Immature natural killer cell (primary cell): ENCODE measurements at regions not wholly inside any gene's neighbourhood (a gene's known extent, or its start where the extent isn't known, plus 50 kb on each side); places are given as distances from the start of the nearest gene placed in this dataset.

Experiments used
- DNase-seq, 3 donors: peaks; one replicate each; pipeline ENCODE4 v3.0.0; 2022; ENCODE audit warnings: mixed read lengths in 1 of 3
- H3K27ac Mint-ChIP-seq, 6 donors: one replicate each; pipeline ENCODE4 v1.8.0; 2020; ENCODE audit warnings: mixed read lengths in 6 of 6, mild to moderate bottlenecking in 5 of 6, inconsistent platforms in 4 of 6, moderate library complexity in 3 of 6
- H3K27me3 Mint-ChIP-seq, 3 donors: one replicate each; pipeline ENCODE4 v1.8.0; 2020 to 2021; ENCODE audit warnings: low read depth in 3 of 3, mild to moderate bottlenecking in 3 of 3, mixed read lengths in 3 of 3, moderate library complexity in 3 of 3, inconsistent platforms in 1 of 3
- H3K36me3 Mint-ChIP-seq, 3 donors: one replicate each; pipeline ENCODE4 v1.8.0; 2020; ENCODE audit warnings: mixed read lengths in 3 of 3, inconsistent platforms in 2 of 3, mild to moderate bottlenecking in 2 of 3
- H3K4me1 Mint-ChIP-seq, 2 donors: one replicate each; pipeline ENCODE4 v1.8.0; 2020; ENCODE audit warnings: inconsistent platforms in 2 of 2, mild to moderate bottlenecking in 2 of 2, mixed read lengths in 2 of 2, moderate library complexity in 1 of 2
- H3K4me3 Mint-ChIP-seq, 5 donors: one replicate each; pipeline ENCODE4 v1.8.0; 2020; ENCODE audit warnings: mild to moderate bottlenecking in 5 of 5, mixed read lengths in 5 of 5, inconsistent platforms in 3 of 5, moderate library complexity in 3 of 5
- H3K9me3 Mint-ChIP-seq, 6 donors: one replicate each; pipeline ENCODE4 v1.8.0; 2020; ENCODE audit warnings: mild to moderate bottlenecking in 6 of 6, mixed read lengths in 6 of 6, inconsistent platforms in 4 of 6, moderate library complexity in 3 of 6

DNA sequence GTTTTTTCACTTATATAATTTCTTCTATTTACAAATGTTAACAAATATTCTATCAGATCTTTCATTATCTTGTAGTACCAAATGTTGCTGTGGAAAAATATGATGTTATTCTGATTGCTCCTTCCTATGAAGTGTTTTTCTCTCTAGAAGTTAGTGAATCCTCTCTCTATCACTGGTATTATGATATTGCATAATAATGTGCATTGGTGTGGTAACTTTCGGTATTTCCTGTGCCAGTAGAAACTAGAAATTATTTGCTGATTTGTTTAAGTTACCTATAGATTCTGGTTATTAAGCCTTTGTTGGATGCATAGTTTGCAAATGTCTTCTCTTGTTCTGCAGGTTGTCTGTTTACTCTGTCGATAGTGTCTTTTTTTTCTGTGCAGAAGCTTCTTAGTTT, 342.5 kb downstream of the CENPW start:
- Mint-ChIP-seq H3K27me3 (no peaks in the 10 kb centered on the region), H3K27ac (no peak overlapping the region), H3K4me3 (no peak overlapping the region), H3K36me3 (no peaks in the 10 kb centered on the region), H3K4me1 (no peaks in the 10 kb centered on the region), H3K9me3 (peaks cover 0 to 52% (median 12%) of the 10 kb centered on the region in 6 donors)
- DNase-seq = no peak

DNA sequence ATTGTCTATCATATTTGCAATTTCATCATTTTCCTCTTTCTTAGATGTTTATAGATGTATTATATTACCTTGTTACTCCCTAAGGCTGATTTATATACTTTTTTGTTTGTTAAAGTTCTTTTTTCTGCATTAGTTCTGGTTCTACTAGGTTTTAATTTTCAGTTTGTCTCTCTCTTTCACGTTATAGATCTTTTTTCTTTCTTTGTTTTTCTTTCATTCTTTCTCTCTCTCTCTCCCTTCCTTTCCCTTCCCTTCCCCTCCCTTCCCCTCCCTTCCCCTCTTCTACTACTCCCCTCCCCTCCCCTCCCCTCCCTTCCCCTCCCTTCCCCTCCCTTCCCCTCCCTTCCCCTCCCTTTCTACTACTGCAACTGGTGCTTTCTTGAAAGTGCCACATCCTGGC, 345.3 kb downstream of the CENPW start:
- peaks cover 0 to 2% (median 0%) of the 10 kb centered on the region in 3 donors for H3K27me3 Mint-ChIP-seq
- H3K4me3 Mint-ChIP-seq = no peak overlapping the region
- H3K36me3 Mint-ChIP-seq = no peaks in the 10 kb centered on the region
- no peak for DNase-seq
- H3K4me1 Mint-ChIP-seq = no peaks in the 10 kb centered on the region
- H3K9me3 Mint-ChIP-seq = peaks cover 2 to 64% (median 17%) of the 10 kb centered on the region in 6 donors
- no peak overlapping the region for H3K27ac Mint-ChIP-seq

DNA sequence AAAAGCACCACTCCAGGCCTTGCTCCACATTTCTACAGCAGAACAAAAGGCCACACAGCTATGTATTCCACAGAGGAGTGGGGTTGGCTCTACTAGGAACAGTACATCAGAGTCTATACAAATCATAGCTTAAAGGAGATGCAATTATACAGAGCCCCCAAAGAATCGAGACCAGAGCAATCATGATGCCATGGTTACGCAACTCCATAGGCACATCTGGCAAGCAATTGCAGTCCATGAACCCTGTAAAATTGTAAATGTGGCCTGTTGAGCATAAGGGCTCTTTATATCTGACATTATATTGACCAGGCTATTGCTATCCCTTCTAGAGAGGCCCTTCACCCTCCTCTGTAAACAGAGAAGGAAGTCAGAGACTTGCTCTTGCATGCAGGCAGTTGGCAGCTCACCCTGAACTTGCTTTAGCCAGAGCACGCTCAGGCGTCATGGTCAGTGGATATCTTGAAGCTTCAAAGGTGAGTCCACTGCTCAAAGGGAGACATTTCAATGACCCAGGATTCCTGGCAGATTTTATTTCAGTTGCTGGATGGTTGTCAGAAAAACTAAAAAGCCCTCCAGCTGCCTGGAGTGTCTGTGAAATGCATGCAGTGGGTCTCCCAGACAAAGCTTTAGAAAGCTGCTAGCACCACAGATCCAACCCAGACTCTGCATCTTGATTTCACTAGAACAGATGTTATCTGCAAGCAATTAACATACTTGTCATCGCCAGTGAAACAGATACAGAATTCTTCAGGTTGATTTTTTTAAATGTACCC, 357.2 kb downstream of the CENPW start:
- Mint-ChIP-seq H3K9me3 (peaks cover 1 to 19% (median 10%) of the 10 kb centered on the region in 6 donors), H3K4me3 (no peak overlapping the region), H3K27me3 (peaks cover 0 to 4% (median 0%) of the 10 kb centered on the region in 3 donors), H3K36me3 (no peaks in the 10 kb centered on the region), H3K27ac (no peak overlapping the region), H3K4me1 (no peaks in the 10 kb centered on the region)
- DNase-seq = no peak

DNA sequence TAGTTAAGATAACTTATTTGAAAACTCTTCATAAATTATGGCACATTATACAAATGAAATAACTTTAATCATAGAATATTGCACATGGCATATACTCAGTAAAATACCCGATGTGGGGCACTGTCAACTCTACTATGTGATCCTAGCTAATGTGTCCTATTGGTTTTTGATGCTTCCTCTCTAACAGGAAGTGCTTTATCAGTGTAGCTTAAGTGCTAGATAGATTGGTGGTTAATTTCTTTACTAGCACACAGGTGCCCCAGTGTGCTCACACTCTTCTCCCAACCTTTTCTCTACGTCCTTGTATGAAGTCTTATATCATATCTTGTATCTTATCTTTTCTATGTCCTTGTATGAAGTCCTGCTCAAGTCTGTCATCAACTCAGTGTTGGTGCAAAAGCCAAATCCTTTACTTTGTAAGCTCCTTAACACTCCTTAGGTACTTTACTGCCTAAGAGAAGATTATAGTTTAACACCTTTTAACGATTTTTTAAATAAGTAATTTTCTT, 358.9 kb downstream of the CENPW start:
- H3K36me3 Mint-ChIP-seq = no peaks in the 10 kb centered on the region
- H3K27ac Mint-ChIP-seq = no peak overlapping the region
- H3K4me3 Mint-ChIP-seq = no peak overlapping the region

DNA sequence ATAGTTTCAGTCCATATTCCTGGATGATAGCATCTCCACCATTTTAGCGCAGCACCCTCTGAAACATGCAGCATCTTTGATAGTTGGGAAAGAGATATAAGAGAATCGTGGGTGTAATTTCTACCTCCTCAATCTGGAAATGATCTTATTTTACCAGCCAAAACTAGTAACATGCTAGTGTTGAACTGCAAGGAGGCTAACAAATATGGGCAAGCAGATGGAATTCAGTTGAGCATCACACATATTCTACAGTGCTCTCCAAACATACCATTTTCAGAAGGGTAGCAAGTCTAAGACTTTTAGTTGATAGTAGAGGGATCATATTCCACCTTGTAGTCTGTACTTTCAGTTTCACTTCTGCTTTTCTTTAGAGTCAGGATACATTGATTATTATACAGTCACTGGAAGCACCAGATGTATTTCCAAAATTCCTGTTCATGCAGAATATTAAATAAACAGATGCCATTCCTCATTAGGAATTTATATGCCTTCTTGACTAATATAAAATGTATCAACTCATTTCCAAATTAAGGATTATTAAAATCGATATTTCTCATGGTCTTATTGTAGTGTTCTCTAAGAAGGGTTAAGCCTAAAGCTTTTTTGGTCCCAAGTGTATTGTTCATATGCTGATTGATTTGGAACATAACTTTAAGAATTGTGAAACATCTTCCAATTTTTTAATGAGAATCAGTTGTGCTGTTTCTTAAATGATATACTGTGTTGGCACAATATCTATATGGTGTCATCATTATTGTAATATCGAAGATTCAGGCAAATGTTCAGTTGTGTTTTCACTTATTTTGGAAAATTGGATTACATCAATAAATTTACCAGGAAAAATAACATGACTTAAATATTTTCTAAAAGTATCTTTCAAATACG, 362.0 kb downstream of the CENPW start:
- DNase-seq = no peak
- Mint-ChIP-seq H3K9me3 (peaks cover 3 to 12% (median 7%) of the 10 kb centered on the region in 6 donors), H3K36me3 (no peaks in the 10 kb centered on the region), H3K4me3 (no peak overlapping the region), H3K27me3 (no peaks in the 10 kb centered on the region), H3K4me1 (no peaks in the 10 kb centered on the region), H3K27ac (no peak overlapping the region)

More for the DNA sequence above, 358.9 kb downstream of the CENPW start:
- H3K9me3 Mint-ChIP-seq = peaks cover 1 to 19% (median 11%) of the 10 kb centered on the region in 6 donors
- peaks cover 0 to 4% (median 0%) of the 10 kb centered on the region in 3 donors for H3K27me3 Mint-ChIP-seq
- DNase-seq = no peak
- no peaks in the 10 kb centered on the region for H3K4me1 Mint-ChIP-seq

DNA sequence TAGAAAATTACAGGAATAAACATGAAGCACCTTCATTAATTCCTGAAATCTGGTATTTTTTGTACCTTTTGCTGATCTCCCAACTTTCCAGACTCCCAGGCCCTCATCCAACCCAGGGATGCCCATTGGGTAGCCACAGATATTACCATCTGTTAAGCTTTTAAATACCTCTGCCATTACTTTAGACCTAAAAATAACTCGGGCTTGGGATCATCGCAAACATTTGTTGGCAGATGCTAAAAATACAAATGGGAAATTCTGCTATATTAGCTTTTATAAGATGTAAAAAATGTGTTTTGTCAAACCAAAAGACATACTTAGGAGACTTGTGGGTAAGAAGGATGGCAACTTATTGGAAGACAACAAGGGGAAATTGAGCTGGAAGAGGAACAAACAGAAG, 376.1 kb downstream of the CENPW start:
- DNase-seq = no peak
- H3K4me1 Mint-ChIP-seq = no peaks in the 10 kb centered on the region
- no peaks in the 10 kb centered on the region for H3K27me3 Mint-ChIP-seq
- H3K27ac Mint-ChIP-seq = no peak overlapping the region
- H3K36me3 Mint-ChIP-seq = no peaks in the 10 kb centered on the region
- no peak overlapping the region for H3K4me3 Mint-ChIP-seq
- H3K9me3 Mint-ChIP-seq = peaks cover 0 to 9% (median under 1%) of the 10 kb centered on the region in 6 donors

DNA sequence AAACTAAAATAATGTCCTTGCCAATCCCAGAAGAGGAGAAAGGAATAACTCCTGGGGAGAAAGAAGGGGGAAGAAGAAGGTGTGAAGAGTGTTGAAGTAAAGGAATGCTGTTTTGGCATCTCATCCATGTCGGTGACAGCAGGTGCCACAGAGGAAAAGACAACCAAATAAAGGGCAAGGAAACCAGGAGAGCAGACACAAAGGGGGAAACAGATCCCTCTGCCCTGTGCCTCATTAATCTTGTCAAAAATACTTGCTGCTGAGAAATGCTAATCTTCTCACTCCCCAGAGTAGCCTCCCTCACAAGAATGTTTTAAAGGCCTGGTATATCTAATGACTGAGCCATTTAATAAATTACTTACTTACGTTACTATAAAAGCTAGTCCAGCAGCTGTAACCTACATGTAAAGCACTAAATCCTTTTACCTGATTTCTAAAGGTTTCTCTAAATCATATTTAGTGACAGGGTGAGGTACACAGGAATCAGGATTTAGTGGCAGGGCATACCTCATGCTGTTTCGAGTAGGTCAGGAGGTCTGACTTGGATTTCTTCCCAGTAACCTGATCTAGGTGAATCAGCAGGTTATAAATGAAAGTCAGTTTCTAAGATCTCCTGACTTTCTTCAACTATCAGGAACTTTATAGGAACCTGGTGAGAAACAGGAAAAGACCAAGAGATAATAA, 377.1 kb downstream of the CENPW start:
- Mint-ChIP-seq H3K4me3 (no peak overlapping the region), H3K36me3 (no peaks in the 10 kb centered on the region), H3K9me3 (peaks cover 0 to 9% (median 0%) of the 10 kb centered on the region in 6 donors), H3K27me3 (no peaks in the 10 kb centered on the region), H3K27ac (no peak overlapping the region), H3K4me1 (no peaks in the 10 kb centered on the region)
- no peak for DNase-seq

DNA sequence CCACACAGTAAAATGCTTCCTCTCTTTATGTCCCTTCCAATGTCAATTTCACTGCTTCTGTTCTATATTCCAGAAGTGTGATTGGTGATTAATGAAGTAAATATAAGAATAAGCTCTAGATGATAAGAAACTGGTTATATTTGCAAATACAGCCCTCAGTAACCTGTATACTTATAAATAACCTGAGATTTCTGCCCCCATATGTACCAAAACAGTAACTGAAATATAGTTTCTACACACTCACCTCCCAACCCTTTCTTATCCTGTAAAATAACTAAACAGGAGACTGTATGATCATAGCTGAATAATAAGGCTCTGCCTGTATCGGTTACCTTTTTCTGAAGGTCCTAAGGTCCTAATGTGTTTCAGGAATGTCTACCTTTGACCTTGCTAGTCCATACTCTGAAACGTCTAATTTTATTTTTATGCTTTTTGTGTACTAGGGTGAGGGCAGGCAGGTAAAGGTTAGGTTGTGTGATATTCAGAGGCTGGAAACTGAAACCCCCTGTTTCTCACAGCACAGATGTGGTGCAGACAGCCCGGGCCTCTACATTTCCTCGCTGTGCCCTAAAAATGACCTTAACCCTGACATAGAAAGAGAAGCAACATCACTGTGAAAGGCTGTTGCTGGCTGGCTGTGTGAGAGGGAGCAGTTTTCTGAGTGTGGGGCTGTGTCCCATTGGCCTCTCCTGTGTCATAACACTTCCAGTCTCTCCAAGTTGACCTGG, 378.8 kb downstream of the CENPW start:
- Mint-ChIP-seq H3K27ac (no peak overlapping the region), H3K27me3 (no peaks in the 10 kb centered on the region), H3K4me1 (no peaks in the 10 kb centered on the region), H3K4me3 (no peak overlapping the region), H3K36me3 (no peaks in the 10 kb centered on the region), H3K9me3 (peaks cover 0 to 9% (median 3%) of the 10 kb centered on the region in 6 donors)
- no peak for DNase-seq

DNA sequence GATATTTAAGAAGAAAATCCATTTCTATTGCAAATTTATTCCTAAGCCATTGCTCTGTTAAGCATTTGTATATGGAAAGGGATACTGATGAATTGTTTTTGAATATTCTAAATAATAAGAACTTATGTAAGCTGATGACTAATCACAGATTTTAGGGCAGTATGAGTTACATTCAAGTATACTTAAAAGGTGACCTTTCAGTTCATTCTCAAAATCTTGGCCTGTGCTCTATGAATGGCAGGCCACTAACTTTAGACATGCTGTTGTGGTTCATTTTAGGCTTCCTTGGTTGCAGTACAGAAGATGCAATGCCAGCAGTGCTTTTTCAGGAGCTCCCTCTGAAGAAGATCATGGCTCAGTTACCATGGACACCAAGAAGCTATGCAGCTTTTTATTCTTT, 380.4 kb downstream of the CENPW start:
- no peaks in the 10 kb centered on the region for H3K4me1 Mint-ChIP-seq
- H3K27ac Mint-ChIP-seq = no peak overlapping the region
- no peaks in the 10 kb centered on the region for H3K36me3 Mint-ChIP-seq
- peaks cover 2 to 14% (median 5%) of the 10 kb centered on the region in 6 donors for H3K9me3 Mint-ChIP-seq
- H3K4me3 Mint-ChIP-seq = no peak overlapping the region
- no peaks in the 10 kb centered on the region for H3K27me3 Mint-ChIP-seq
- DNase-seq = no peak

DNA sequence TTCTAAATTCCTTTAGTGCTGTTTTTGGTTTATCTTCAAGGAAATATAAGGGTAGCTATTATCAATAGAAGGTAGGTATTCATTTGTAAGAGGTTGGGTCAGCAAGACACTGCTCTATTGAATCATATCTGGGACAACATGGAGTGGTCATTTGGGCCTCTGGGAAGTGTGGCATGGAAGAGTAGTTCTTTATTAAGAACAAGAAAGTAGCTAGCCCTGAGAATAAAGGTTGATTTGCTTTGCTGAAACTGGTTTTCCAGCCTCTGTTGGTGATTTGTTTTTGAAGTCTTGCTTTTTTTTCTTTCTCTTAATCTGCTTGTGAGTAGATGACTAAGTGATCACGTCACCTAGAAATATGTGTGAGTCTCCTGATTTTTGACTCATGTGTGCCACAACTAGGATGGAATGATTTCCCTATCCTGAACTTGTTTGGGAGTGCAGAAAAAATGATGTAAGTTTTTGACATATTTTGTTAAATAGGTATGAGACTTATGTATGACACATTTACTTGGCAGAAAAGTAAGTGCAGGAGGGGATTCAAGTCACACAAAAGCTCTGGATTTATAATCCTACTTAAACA, 381.8 kb downstream of the CENPW start:
- DNase-seq = no peak
- H3K9me3 Mint-ChIP-seq = peaks cover 4 to 12% (median 9%) of the 10 kb centered on the region in 6 donors
- H3K4me1 Mint-ChIP-seq = no peaks in the 10 kb centered on the region
- H3K4me3 Mint-ChIP-seq = no peak overlapping the region
- H3K36me3 Mint-ChIP-seq = no peaks in the 10 kb centered on the region
- H3K27ac Mint-ChIP-seq = no peak overlapping the region
- peaks cover 0 to 1% (median 0%) of the 10 kb centered on the region in 3 donors for H3K27me3 Mint-ChIP-seq

DNA sequence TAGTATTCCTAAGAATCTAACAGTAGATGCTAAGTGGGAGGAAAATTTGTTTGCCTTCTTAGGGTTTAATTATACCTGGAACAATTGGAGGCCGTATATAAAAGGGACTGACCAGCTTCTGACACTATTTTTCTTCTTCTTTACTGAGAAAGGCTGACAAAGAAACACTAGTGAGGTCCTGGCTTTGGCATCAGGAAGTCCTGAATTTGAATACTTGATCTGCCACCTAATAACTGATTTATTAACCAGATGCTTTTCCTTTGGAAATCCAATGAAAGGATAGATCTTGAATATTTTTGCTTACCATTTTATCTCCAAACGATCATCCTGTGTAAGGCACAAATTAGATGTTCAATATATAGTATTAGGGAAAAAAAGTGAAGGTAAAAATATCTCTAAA, 382.5 kb downstream of the CENPW start:
- H3K9me3 Mint-ChIP-seq = peaks cover 4 to 19% (median 10%) of the 10 kb centered on the region in 6 donors
- H3K4me3 Mint-ChIP-seq = no peak overlapping the region
- H3K27ac Mint-ChIP-seq = no peak overlapping the region
- H3K27me3 Mint-ChIP-seq = peaks cover 0 to 1% (median 0%) of the 10 kb centered on the region in 3 donors
- DNase-seq = no peak
- H3K36me3 Mint-ChIP-seq = no peaks in the 10 kb centered on the region
- no peaks in the 10 kb centered on the region for H3K4me1 Mint-ChIP-seq

DNA sequence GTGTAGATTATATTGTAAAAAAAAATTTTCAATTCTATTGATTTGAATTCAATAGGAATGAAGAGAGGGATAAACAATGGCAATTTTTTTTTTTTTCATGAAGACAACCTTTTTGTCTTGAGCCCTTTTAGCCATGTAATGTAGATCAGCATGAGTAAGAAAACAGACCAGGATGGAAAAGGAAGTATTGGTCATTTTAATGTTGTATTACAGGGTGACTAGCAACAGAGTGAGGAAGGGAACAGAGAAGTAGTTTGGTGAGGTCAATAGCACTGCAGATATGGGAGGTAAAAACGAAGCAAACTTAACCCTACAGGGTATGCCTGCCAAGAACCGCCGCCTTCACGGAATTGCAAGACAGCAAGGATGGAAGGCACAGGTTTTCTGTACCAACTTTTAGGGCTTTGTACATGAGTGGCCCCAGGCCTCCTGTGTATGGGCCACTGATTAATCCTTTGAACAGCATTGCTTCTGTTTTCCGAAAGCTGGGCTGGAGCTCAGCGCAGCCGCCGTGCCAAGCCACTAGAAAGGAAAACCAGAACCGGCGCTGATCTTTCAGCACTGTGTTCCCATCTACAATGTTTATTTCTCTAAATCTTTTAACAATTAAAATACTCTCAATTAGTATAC, 383.7 kb downstream of the CENPW start:
- no peak overlapping the region for H3K27ac Mint-ChIP-seq
- no peak for DNase-seq
- peaks cover 0 to 1% (median 0%) of the 10 kb centered on the region in 3 donors for H3K27me3 Mint-ChIP-seq
- no peaks in the 10 kb centered on the region for H3K36me3 Mint-ChIP-seq
- peaks cover 4 to 20% (median 14%) of the 10 kb centered on the region in 6 donors for H3K9me3 Mint-ChIP-seq
- no peaks in the 10 kb centered on the region for H3K4me1 Mint-ChIP-seq
- no peak overlapping the region for H3K4me3 Mint-ChIP-seq
